Urothelium cell line (cell line): ENCODE measurements at regions not wholly inside any gene's neighbourhood (a gene's known extent, or its start where the extent isn't known, plus 50 kb on each side); places are given as distances from the start of the nearest gene placed in this dataset.

Experiments
- DNase-seq: peaks from one replicate; pipeline ENCODE4 v3.0.0; 2011; ENCODE audit warnings: low spot score, mixed read lengths
- FAIRE-seq: peaks from 2 replicates; lab custom pipeline; 2011; peaks lifted over from hg19 to GRCh38; lab: Jason Lieb, UNC

- no peak for FAIRE-seq
- no peak for DNase-seq
Observed at GRCh38 chrX:39453889-39454621, 643.7 kb downstream of the BCOR start.

GRCh38 chrX:39456894-39457604 lies 640.7 kb downstream of the BCOR start:
- DNase-seq (no peak), FAIRE-seq (no peak)

GRCh38 chrX:39458779-39459178 lies 639.0 kb downstream of the BCOR start:
- DNase-seq (no peak), FAIRE-seq (no peak)

- DNase-seq (no peak), FAIRE-seq (no peak)
Observed at GRCh38 chrX:39459204-39459603, 638.6 kb downstream of the BCOR start.

GRCh38 chrX:39459952-39460351 lies 637.8 kb downstream of the BCOR start:
- DNase-seq (no peak), FAIRE-seq (no peak)

- FAIRE-seq: no peak
Observed at GRCh38 chrX:39460499-39460898, 637.3 kb downstream of the BCOR start.

GRCh38 chrX:39462835-39463234 lies 634.9 kb downstream of the BCOR start:
- no peak for DNase-seq
- no peak for FAIRE-seq

More at GRCh38 chrX:39460499-39460898, 637.3 kb downstream of the BCOR start:
- no peak for DNase-seq

- FAIRE-seq: no peak
Observed at GRCh38 chrX:39464253-39464652, 633.5 kb downstream of the BCOR start.

GRCh38 chrX:39465467-39465866 lies 632.3 kb downstream of the BCOR start:
- FAIRE-seq (no peak), DNase-seq (no peak)

More at GRCh38 chrX:39464253-39464652, 633.5 kb downstream of the BCOR start:
- DNase-seq: no peak

GRCh38 chrX:39465906-39466305 lies 631.9 kb downstream of the BCOR start:
- FAIRE-seq (no peak), DNase-seq (no peak)

- no peak for DNase-seq
- FAIRE-seq: no peak
Observed at GRCh38 chrX:39469126-39469525, 628.6 kb downstream of the BCOR start.

- no peak for FAIRE-seq
- no peak for DNase-seq
Observed at GRCh38 chrX:39470588-39471407, 627.0 kb downstream of the BCOR start.

- no peak for DNase-seq
- no peak for FAIRE-seq
Observed at GRCh38 chrX:39472161-39472560, 625.6 kb downstream of the BCOR start.

GRCh38 chrX:39473812-39474211 lies 623.9 kb downstream of the BCOR start:
- FAIRE-seq: no peak
- DNase-seq: no peak

GRCh38 chrX:39475372-39475771 lies 622.4 kb downstream of the BCOR start:
- DNase-seq (no peak), FAIRE-seq (no peak)

GRCh38 chrX:39476604-39477021 lies 621.1 kb downstream of the BCOR start:
- FAIRE-seq: no peak
- no peak for DNase-seq

- FAIRE-seq (no peak), DNase-seq (no peak)
Observed at GRCh38 chrX:39477031-39477761, 620.6 kb downstream of the BCOR start.

GRCh38 chrX:39477762-39478120 lies 620.0 kb downstream of the BCOR start:
- no peak for FAIRE-seq
- no peak for DNase-seq

GRCh38 chrX:39479856-39480255 lies 617.9 kb downstream of the BCOR start:
- DNase-seq: no peak
- no peak for FAIRE-seq

GRCh38 chrX:39480963-39481362 lies 616.8 kb downstream of the BCOR start:
- DNase-seq: no peak
- FAIRE-seq: no peak

GRCh38 chrX:39481621-39482020 lies 616.1 kb downstream of the BCOR start:
- FAIRE-seq (no peak), DNase-seq (no peak)
